A549 (cell line): ENCODE measurements at regions not wholly inside any gene's neighbourhood (a gene's known extent, or its start where the extent isn't known, plus 50 kb on each side); places are given as distances from the start of the nearest gene placed in this dataset.

Experiments
- ATAC-seq, 2 experiments: fragments of 200-7000 bp in 1 of 2; fragments of >200 bp in 1 of 2; cut with Nextera tagmentation in 1 of 2; cut with Tn5 transposase in 1 of 2; 3 replicates each; pipeline versions ENCODE4 v1.8.0 to v1.9.1; 2018 to 2020; ENCODE audit warnings: mild to moderate bottlenecking in 1 of 2, moderate library complexity in 1 of 2
- CTCF ChIA-PET: fragments of 300-600 bp; sonication (Branson Sonifier 250); formaldehyde crosslinking; extraction: SDS; loops from one replicate; lab custom pipeline; 2021; ENCODE audit warnings: antibody characterized with exemption, inconsistent platforms; lab: Yijun Ruan, JAX
- POLR2A ChIA-PET: fragments of 350-600 bp; formaldehyde crosslinking; extraction: SDS; loops from one replicate; lab custom pipeline; 2021; ENCODE audit warnings: antibody characterized with exemption, inconsistent platforms; lab: Yijun Ruan, JAX
- DNase-seq, 2 experiments: peaks; one replicate each; pipeline versions ENCODE4 v3.0.0 to v3.0.0-alpha.2; 2011 to 2016; ENCODE audit warnings: low read depth in 1 of 2, low spot score in 1 of 2
- FAIRE-seq: peaks from 2 replicates; lab custom pipeline; 2011; peaks lifted over from hg19 to GRCh38; lab: Jason Lieb, UNC
- H3K27ac ChIP-seq, 2 experiments: fragments of >200 bp; sonication (Bioruptor Twin); formaldehyde crosslinking; 3 replicates each; pipeline ENCODE4 v1.5.1; 2016 to 2017
- H3K4me1 ChIP-seq: fragments of >200 bp; sonication (Bioruptor Twin); formaldehyde crosslinking; 3 replicates; pipeline ENCODE4 v1.6.1; 2016
- H3K4me2 ChIP-seq: fragments of >200 bp; sonication (Bioruptor Twin); formaldehyde crosslinking; 3 replicates; pipeline ENCODE4 v1.6.1; 2016
- H3K4me3 ChIP-seq: fragments of >200 bp; sonication (Bioruptor Twin); formaldehyde crosslinking; 3 replicates; pipeline ENCODE4 v1.5.1; 2016
- H3K9me3 ChIP-seq: fragments of >200 bp; sonication (Bioruptor Twin); formaldehyde crosslinking; 3 replicates; pipeline ENCODE4 v1.6.1; 2016
- CBX2 ChIP-seq: fragments of 200-600 bp; sonication (generic); IDR thresholded peaks from 2 replicates; pipeline ENCODE4 v1.6.1; 2016; ENCODE audit warnings: low read depth, mild to moderate bottlenecking, borderline replicate concordance
- CHD2 ChIP-seq: fragments of 150-350 bp; IDR thresholded peaks from 2 replicates; pipeline ENCODE4 v1.6.1; 2014; ENCODE audit warnings: low read length; ENCODE audit not compliant: partially characterized antibody
- CHD4 ChIP-seq: fragments of 200-600 bp; sonication (generic); IDR thresholded peaks from 2 replicates; pipeline ENCODE4 v1.6.1; 2016; ENCODE audit warnings: antibody characterized with exemption, mild to moderate bottlenecking, borderline replicate concordance
- CTCF ChIP-seq: fragments of >200 bp; sonication (Bioruptor Twin); formaldehyde crosslinking; IDR thresholded peaks from 3 replicates; pipeline ENCODE4 v1.5.1; 2016
- EHF ChIP-seq: fragments of 250-450 bp; sonication (Bioruptor Pico); IDR thresholded peaks from 2 replicates; pipeline ENCODE4 v1.5.0; 2020; ENCODE audit warnings: mild to moderate bottlenecking
- EP300 ChIP-seq, 2 experiments: fragments of >200 bp; sonication (Bioruptor Twin); formaldehyde crosslinking; IDR thresholded peaks; 2 replicates in 1 of 2; 3 replicates in 1 of 2; pipeline ENCODE4 v1.6.1; 2016 to 2017
- FOSB ChIP-seq: fragments of 250-450 bp; sonication (Bioruptor Pico); IDR thresholded peaks from 2 replicates; pipeline ENCODE4 v1.5.0; 2020; ENCODE audit warnings: mild to moderate bottlenecking, moderate library complexity
- GATA3 ChIP-seq: IDR thresholded peaks from 2 replicates; pipeline ENCODE4 v1.6.1; 2012; ENCODE audit warnings: borderline replicate concordance
- HOXB5 ChIP-seq: fragments of 250-450 bp; sonication (Bioruptor Pico); IDR thresholded peaks from 2 replicates; pipeline ENCODE4 v1.5.0; 2020; ENCODE audit warnings: mild to moderate bottlenecking, moderate library complexity
- JUNB ChIP-seq: fragments of >200 bp; sonication (Bioruptor Twin); formaldehyde crosslinking; IDR thresholded peaks from 2 replicates; pipeline ENCODE4 v1.6.1; 2016
- MAX ChIP-seq: IDR thresholded peaks from 2 replicates; pipeline ENCODE4 v1.6.1; 2012
- PBX3 ChIP-seq: IDR thresholded peaks from 2 replicates; pipeline ENCODE4 v1.6.1; 2012
- PHF8 ChIP-seq: fragments of 200-600 bp; sonication (generic); IDR thresholded peaks from 2 replicates; pipeline ENCODE4 v1.6.1; 2016; ENCODE audit warnings: low read depth, mild to moderate bottlenecking, antibody characterized with exemption, moderate library complexity, borderline replicate concordance
- RARB ChIP-seq: fragments of 250-450 bp; sonication (Bioruptor Pico); IDR thresholded peaks from 2 replicates; pipeline ENCODE4 v1.8.0; 2021; ENCODE audit warnings: mild to moderate bottlenecking, moderate library complexity
- RCOR1 ChIP-seq: fragments of 150-350 bp; IDR thresholded peaks from 2 replicates; pipeline ENCODE4 v1.6.1; 2014; ENCODE audit warnings: antibody characterized with exemption, low read length, low read depth
- REST ChIP-seq: fragments of 200-600 bp; sonication (generic); IDR thresholded peaks from 2 replicates; pipeline ENCODE4 v1.6.1; 2016; ENCODE audit warnings: antibody characterized with exemption, mild to moderate bottlenecking, moderate library complexity
- RNF2 ChIP-seq: fragments of 200-600 bp; sonication (generic); IDR thresholded peaks from 2 replicates; pipeline ENCODE4 v1.6.1; 2016; ENCODE audit warnings: low read depth, mild to moderate bottlenecking, antibody characterized with exemption, moderate library complexity, borderline replicate concordance
- SMC3 ChIP-seq: fragments of >200 bp; sonication (Bioruptor Twin); formaldehyde crosslinking; IDR thresholded peaks from 3 replicates; pipeline ENCODE4 v1.6.1; 2018; ENCODE audit warnings: inconsistent platforms
- SREBF2 ChIP-seq: fragments of 450-650 bp; IDR thresholded peaks from 2 replicates; pipeline ENCODE4 v1.6.1; 2014; ENCODE audit warnings: mild to moderate bottlenecking, moderate library complexity
- TP53 ChIP-seq: fragments of 250-450 bp; sonication (Bioruptor Pico); IDR thresholded peaks from 2 replicates; pipeline ENCODE4 v1.5.0; 2021; ENCODE audit warnings: mild to moderate bottlenecking, moderate library complexity
- ZC3H11A ChIP-seq: fragments of 450-650 bp; IDR thresholded peaks from 2 replicates; pipeline ENCODE4 v1.6.1; 2014; ENCODE audit warnings: antibody characterized with exemption, mild to moderate bottlenecking
- ZNF302 ChIP-seq: fragments of 250-450 bp; sonication (Bioruptor Pico); IDR thresholded peaks from 2 replicates; pipeline ENCODE4 v1.9.0; 2021; ENCODE audit warnings: inconsistent platforms, mild to moderate bottlenecking, moderate library complexity
- ZSCAN20 ChIP-seq: fragments of 250-450 bp; sonication (Bioruptor Pico); IDR thresholded peaks from 2 replicates; pipeline ENCODE4 v1.8.0; 2022; ENCODE audit warnings: mild to moderate bottlenecking, moderate library complexity
- WGBS: methylation state at CpG from one replicate; pipeline ENCODE4 v1.1.6; 2017; ENCODE audit errors: missing lambda C conversion rate; 5-methylcytosine and 5-hydroxymethylcytosine counted together
- TF ChIP-seq, protein P1 (sequence below): fragments of >200 bp; sonication (Bioruptor Twin); formaldehyde crosslinking; IDR thresholded peaks from 3 replicates; pipeline ENCODE4 v1.6.1; 2016

DNA sequence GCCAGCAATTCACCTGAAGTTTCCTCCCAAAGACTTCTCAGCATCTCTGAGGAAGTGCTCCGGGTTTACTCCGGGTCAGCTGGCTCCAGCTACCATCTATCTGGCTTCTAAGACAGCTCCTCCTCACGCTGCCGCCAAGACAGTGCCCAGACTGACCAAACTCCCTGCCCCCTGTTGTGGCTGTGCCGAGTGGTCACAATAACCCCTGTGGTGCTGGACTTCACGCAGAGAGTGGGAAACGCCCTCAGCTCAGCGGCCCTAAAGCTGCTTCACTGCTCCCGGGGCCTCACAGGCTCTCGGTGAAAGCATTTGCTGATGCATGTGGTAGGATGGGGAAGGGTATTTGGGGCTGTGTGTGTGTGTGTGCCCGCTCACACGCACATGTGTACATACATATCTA, 154.8 kb upstream of the ZNF236 start:
- ChIA-PET POLR2A (no interaction called here), CTCF (no interaction called here)
- FAIRE-seq (no peak), DNase-seq (no peak), ATAC-seq (no peak)
- Histone ChIP-seq H3K9me3 (no peaks in the 10 kb centered on the region), H3K27ac (no peak overlapping the region), H3K4me2 (no peak overlapping the region), H3K4me3 (no peak overlapping the region), H3K4me1 (no peaks in the 10 kb centered on the region)
- WGBS: 65% methylated on average over 5 of the region's 12 CpGs
- no peak for TF ChIP-seq GATA3
- TF ChIP-seq TP53 (CRISPR knock-in tag): no peak
- TF ChIP-seq EHF (CRISPR knock-in tag): no peak
- no peak for TF ChIP-seq RNF2
- TF ChIP-seq CBX2: no peak
- TF ChIP-seq MAX: no peak
- no peak for TF ChIP-seq PBX3
- no peak for TF ChIP-seq JUNB
- no peak for TF ChIP-seq PHF8
- no peak for TF ChIP-seq RCOR1

- ATAC-seq: no peak
- no peak for TF ChIP-seq ZNF302 (CRISPR knock-in tag)
- TF ChIP-seq CHD4: no peak
- TF ChIP-seq HOXB5 (CRISPR knock-in tag): no peak
- no peak for TF ChIP-seq RARB (CRISPR knock-in tag)
- TF ChIP-seq EP300 (IDR thresholded peaks at IDR 0.05): no peak
- no peak for TF ChIP-seq FOSB (CRISPR knock-in tag)
- no peak for TF ChIP-seq SREBF2
- no peak for TF ChIP-seq ZSCAN20 (CRISPR knock-in tag)
- TF ChIP-seq, protein P1, sequence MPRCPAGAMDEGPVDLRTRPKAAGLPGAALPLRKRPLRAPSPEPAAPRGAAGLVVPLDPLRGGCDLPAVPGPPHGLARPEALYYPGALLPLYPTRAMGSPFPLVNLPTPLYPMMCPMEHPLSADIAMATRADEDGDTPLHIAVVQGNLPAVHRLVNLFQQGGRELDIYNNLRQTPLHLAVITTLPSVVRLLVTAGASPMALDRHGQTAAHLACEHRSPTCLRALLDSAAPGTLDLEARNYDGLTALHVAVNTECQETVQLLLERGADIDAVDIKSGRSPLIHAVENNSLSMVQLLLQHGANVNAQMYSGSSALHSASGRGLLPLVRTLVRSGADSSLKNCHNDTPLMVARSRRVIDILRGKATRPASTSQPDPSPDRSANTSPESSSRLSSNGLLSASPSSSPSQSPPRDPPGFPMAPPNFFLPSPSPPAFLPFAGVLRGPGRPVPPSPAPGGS: no peak
- no peak for TF ChIP-seq REST
- no peak for TF ChIP-seq CTCF
- no peak for TF ChIP-seq SMC3
- no peak for TF ChIP-seq PBX3
- no peak for TF ChIP-seq MAX
- TF ChIP-seq CHD2: no peak
- no peak for TF ChIP-seq TP53 (CRISPR knock-in tag)
- no peak for TF ChIP-seq ZC3H11A
- TF ChIP-seq GATA3: no peak
- TF ChIP-seq, all 56 proteins: peak for 0
- DNase-seq (no peak), FAIRE-seq (no peak)
- no peak overlapping the region for H3K4me3 ChIP-seq
- CTCF ChIA-PET: no interaction called here
- H3K4me2 ChIP-seq: no peak overlapping the region
- H3K4me1 ChIP-seq: no peaks in the 10 kb centered on the region
- H3K9me3 ChIP-seq: no peaks in the 10 kb centered on the region
- H3K27ac ChIP-seq: no peak overlapping the region
- POLR2A ChIA-PET: no interaction called here
- WGBS: 14% methylated on average over 7 of the region's 7 CpGs
These were observed 159.7 kb upstream of the ZNF236 start for GRCh38 chr18:76662626-76663025.
